ENCODE measurements at regions not wholly inside any gene's neighbourhood (a gene's known extent, or its start where the extent isn't known, plus 50 kb on each side); places are given as distances from the start of the nearest gene placed in this dataset.
A peak's percentile ranks its signal among the peaks of the same experiment; 100 is the strongest.

- DNase-seq, result no peak
Observed at GRCh38 chr6:123747515-123747914, 56.1 kb upstream of the NKAIN2 start.

- DNase-seq, result no peak
Observed at GRCh38 chr6:123745895-123746294, 57.8 kb upstream of the NKAIN2 start.

- DNase-seq, result no peak
Observed at GRCh38 chr6:123744840-123745239, 58.8 kb upstream of the NKAIN2 start.

GRCh38 chr6:123742626-123743025 lies 61.0 kb upstream of the NKAIN2 start:
- DNase-seq, result no peak

DNA sequence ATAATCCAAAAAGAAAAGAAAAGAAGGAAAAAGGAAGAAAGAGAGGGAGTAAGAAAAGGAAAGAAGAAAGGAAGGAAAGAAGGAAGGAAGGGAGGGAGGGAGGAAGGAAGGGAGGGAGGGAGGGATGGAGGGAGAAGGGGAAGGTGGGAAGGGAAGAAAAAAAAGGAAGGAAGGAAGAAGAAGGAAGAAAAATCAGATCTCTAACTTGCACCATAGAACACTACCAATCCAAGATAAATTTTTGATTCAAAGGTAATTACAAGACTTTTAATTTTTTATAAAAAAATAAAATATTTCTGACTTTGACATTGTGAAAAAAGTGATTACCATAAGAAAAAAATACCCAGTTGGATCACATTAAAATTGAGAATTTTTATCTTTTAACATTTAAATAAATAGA lies 70.5 kb upstream of the NKAIN2 start:
- no peak for DNase-seq

GRCh38 chr6:123716506-123716905 lies 79.8 kb upstream of the TRDN start:
- no peak for DNase-seq

GRCh38 chr6:123715006-123715863 lies 78.5 kb upstream of the TRDN start:
- peak; percentile 32 for DNase-seq

GRCh38 chr6:123712831-123713230 lies 76.1 kb upstream of the TRDN start:
- no peak for DNase-seq

DNA sequence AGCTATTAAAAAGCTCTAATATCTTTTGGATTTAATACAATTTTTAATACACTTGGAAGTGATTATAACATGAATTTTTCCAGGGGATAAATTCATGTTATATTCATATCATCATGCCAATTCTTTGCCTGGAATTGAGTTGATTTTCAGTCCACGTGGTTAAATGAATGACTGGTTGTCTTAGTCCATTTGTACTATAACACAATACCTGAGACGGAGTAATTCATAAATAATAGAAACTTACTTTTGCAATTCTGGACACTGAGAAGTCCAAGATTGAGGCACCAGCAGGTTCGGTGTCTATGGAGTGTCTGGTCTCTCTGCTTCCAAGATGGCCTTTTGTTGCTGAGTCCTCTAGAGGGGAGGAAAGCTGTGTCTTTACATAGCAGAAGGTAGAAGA lies 66.2 kb upstream of the TRDN start:
- DNase-seq, result no peak

DNA sequence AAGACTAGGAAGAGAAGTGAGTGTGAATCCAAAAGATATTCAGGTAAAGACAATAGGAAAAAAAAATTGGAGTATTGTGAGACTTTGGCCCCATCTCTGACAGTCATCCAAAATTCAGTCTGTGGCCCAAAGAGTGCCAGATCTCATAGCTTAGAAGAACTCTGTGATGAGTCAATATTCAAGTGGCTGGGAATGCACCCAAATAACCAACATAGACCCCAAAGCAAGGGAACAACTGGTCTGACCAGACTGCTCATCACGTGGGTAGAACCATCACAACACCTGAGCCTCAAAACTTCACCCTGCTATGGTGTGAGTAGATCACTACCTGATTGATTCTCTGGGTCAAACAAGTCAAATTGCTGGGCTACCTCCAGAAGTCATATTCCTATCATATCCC lies 51.1 kb upstream of the TRDN start:
- DNase-seq, result no peak
